GM18868 (cell line): ENCODE measurements at regions not wholly inside any gene's neighbourhood (a gene's known extent, or its start where the extent isn't known, plus 50 kb on each side); places are given as distances from the start of the nearest gene placed in this dataset.
A peak's percentile ranks its signal among the peaks of the same experiment; 100 is the strongest.
"Not testable (repeated sequence)": the region's sequence is repeated elsewhere in the genome, so short reads cannot be mapped to it uniquely, and the experiment has no call there.

Experiments used
- ATAC-seq: cut with Tn5 transposase; IDR thresholded peaks from one replicate; pipeline ENCODE4 v1.9.1; 2021; ENCODE audit warnings: mild to moderate bottlenecking, moderate library complexity; ENCODE audit not compliant: unreplicated experiment

DNA sequence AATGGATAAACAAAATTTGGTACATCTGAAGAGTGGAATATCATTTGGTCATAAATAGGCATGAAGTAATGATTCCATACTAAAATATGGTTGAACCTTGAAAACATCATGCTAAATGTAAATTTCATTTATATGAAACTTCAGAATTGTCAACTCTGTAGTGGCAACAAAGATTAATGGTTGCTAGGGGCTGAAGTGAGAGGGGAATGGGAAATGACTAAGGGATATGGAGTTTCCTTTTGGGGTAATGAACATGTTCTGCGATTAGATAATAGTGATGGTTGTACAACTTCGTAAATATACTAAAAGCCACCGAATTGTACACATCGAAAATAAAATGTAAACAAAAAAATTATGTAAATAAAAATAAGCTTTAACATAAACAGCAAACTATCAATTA, 384.1 kb upstream of the STEAP1 start:
- ATAC-seq, result no peak

DNA sequence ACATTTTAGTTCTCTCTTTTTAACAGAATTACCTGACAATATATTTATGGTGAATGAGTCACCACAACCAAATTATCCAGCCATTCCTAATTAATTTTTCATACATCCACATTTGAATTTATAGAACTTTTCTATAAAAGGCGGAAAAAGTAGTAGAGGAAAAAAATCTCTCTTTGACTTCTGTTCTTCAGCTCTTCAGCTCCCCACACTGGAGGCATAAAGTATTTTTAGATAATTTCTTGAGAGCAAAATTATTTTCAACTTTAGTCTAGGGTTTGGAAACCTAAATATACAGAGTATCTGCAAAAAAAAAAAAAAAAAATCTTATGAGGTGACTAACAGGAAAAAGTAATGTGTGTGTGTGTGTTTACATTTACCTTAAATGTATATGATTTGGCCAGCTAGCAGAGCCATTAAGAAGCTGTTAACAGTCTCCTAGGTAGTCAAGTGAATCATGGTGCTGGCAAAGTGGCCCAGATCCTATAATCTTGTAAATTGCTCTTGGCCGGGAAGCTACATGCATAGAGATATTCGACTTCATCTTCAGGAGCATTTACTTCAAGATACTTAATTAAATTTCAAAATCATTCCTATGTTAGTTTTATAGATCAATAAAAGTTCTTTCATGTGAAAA, 383.1 kb upstream of the STEAP1 start:
- ATAC-seq, result no peak

DNA sequence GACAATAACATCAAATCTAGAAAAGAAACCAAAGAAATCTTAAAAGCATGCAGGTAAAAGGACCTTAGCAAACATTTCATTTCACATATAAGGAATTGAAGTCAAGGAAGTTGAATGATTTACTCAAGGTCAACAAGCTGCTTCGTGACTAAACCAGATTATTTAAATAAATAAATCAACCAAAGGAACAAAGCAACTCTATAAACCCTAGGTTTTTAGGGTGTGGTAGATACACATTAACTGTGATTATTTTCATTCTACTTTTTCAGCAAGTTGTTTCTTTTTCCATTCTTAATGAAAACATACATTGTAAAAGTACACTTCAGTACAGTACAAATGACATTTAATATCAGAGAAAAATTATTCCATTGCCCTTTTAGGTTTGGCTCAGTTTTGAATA, 382.0 kb upstream of the STEAP1 start:
- no peak for ATAC-seq

DNA sequence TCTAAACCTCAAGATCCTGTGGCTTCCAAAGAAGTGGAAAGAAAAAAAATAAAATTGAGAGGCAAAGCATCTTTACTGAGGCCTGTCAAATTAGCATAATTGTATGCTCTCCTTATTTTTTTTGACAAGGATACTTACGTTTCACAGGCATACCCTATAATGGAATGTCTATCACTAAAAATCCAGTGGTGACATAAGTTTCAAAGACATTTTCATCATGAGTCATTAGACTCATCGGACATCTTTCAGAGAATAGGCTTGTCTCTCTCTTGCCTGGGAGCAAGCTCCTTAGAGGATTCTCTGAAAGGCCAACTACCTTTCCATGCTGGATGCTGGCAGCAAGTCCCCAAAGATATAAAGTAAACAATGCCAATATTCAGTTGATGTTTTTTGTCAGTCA, 380.7 kb upstream of the STEAP1 start:
- no peak for ATAC-seq

DNA sequence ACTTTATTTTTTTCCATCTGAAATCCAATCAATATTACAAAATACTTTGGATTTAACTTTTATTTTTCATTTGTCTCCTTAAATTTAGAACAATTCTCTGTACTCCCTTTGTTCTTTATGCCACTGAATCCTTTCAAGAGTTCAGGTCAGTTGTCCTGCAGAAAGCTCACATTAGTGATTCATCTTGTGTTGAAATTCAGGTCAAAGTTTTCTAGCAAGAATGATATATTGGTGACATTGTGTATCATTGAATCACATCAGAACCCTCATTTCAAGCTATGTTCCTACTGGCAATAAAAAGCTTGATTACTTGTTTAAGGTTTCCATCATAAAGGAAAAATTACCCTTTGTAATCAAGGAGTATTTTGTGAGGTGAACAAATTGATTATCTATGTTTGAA, 378.8 kb upstream of the STEAP1 start:
- ATAC-seq, result no peak

DNA sequence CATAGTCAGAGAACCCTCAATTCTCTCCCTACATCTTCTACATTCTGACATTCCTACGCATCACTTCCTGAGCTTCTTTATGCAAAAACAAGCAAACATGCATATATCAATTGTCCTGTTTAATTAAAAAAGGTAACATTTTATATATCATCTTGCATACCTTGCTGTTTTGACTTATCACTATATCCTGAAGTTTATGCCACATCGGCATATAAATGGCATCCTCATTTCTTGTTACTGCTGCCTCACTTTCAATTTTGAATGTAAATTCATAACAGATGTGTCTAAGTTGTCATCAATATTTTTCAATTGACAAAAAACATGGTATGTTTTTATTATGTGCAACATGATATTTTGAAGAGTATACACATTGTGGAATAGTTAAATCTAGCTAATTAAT, 377.3 kb upstream of the STEAP1 start:
- ATAC-seq, result no peak

DNA sequence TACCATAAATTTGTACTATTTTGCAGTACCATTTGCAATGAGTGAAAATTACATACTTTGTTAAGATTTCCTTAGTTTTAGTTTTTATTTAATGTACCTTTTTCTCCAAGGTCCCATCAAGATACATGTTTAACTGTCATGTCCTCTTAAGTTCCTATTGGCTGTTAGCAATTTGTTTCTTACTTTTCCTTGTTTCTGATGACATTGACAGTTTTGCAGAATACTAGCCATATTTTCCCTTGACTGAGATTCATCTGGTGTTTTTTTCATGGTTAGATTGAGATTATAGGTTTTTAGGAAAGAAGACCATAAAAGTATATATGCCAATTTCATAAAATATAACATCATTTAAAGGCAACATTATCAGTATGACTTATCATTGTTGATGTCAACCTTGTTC, 376.8 kb upstream of the STEAP1 start:
- ATAC-seq, result no peak

DNA sequence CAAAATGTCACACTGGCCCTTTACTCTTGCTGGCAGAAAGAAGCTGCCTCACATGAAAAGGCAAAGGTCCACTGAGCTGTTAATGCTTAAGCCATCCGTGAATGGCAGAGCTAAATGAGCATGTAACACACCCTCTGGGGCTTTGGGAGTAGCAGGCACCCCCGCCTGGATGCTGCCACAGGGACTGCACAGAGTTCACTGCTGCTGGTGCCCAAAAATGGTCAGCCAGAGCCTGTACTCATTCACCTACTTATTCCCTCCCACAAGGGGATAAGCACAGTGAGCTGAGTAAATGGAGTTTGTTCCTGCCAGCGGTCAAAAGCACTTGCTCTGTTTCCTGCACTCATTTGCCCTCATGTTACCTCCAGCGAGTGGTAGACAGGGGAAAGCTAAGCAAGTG, 374.0 kb upstream of the STEAP1 start:
- no peak for ATAC-seq

DNA sequence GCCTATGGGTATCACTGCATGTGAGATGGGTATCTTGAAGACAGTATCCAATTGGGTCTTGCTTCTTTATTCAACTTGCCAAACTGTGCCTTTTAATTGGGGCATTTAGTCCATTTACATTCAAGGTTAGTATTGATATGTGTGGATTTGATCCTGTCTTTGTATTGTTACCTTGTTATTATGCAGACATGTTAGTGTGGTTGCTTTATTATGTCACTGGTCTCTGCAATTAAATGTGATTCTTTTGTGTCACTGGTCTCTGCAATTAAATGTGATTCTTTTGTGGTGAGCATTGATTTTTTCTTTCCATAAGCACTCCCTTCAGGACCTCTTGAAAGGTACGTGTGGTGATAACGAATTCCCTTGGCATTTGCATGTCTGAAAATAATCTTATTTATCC, 357.8 kb upstream of the STEAP1 start:
- no peak for ATAC-seq

DNA sequence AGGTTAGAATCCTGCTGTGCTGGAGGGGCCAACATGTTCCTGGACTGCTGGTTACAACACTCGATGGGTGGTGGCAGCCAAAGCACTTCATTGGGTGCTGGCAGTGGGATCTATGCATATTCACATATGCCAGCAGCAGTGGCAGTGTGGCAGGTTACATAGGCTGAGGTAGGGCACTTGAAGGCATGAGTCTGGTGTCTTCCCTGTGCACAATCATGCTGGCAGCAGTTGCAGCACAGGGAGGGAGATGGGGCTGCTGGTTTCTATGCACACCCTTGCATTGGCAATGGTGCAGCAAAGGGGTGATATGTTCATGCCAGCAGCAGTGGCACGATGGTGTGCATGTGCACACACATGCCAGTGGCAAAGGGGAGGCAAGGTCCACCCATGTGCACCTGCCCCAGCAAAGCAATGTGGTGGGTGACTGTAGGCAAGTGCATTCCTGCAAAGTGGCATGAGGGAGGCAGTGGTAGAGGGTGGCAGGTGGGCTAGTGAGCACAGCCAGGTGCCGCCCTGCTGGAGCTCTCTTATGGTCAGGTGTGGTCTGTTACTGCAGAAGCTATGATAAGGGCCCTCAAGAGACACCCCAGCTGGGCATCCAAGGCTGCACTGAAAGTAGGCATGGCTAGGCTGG, 356.2 kb upstream of the STEAP1 start:
- no peak for ATAC-seq

DNA sequence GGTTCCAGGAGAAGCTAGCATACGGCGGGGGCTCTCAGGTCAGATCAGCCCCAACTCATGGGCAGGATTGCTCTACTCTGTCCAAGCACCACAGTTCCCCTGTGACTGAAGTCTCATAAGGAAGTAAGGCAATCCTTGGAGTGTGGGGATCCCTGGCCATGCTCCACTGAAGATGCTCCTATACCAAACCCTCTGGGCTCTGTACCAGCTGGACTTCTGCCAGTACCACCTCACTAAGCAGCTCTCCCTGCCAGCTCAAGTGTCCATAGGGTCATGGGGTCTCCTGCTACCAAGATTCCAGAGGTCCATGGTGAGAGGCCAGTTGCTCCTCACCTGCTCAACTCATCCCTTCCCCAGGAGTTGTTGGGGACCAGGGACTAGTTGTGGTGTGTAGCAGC, 355.7 kb upstream of the STEAP1 start:
- no peak for ATAC-seq

DNA sequence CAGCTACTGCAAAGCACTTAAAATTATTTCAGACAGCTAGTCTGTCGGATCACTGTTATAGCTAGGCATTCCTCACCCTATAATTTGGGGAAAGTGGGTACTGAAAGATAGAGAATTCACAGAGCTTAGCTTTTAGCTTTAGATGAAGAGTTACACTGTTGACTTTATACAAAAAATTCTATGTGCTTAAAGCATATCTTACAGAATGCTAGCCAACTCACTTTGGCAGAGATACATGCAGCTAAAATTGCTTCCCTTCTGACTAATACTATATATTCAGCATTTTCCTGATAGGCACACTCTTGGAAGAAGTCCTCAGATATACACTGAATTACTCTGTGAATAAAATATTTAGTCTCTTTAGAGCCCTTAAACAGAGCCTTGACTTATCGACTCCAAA, 353.5 kb upstream of the STEAP1 start:
- ATAC-seq, result no peak

DNA sequence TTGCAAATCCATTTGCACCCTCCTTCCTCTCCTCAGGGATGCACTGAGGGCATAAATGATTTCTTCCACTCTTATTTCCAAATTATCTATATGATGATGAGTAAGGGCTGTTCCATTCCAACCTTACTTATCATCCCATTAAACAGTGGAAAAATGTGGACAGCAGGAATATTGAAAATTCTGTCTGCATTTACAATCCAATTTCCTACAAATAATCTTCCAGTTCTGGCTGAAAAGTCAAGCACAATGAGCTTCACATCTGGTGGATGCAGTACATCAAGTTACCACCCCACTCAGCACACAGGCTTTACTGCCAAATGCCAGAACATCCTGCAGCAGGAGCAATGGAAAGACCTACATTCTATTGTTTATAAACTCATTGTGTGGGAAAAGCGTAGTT, 345.0 kb upstream of the STEAP1 start:
- ATAC-seq, result no peak

DNA sequence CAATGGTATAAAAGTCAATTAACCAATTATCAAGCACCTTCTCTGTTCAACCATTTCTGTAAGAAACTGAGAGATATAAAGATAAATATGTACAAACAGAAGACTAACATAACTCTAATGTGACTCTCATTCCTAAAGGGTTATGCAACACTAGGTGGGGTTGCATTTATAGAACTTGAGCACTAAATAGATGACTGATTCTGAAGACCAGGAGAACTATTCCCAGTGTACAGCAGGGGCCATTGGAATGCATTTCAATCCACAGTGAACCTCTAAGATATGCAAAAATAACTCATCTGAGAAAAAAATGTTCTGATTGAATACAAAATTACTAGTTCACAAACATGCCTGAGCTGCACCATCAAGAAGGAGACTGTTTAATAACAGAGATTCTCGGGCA, 341.2 kb upstream of the STEAP1 start:
- ATAC-seq, result no peak

DNA sequence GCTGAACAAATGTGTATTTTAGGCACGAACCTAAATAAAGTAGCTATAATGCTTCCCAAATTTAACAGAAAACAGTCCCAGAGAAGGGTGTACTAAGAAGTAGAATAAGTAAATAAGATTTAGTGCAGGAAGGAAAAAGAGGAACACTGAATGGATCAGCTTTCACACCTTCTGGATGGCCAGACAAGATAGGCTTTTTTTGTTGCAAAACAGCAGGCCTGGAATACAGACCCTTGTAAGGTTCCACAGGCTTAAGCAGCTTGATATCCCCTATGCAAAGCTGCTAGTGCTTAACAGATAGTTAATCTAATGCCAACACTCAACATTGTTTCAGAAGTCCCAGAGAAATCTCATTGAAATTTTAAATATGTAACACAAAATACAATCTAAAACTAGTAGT, 328.1 kb upstream of the STEAP1 start:
- ATAC-seq, result no peak

DNA sequence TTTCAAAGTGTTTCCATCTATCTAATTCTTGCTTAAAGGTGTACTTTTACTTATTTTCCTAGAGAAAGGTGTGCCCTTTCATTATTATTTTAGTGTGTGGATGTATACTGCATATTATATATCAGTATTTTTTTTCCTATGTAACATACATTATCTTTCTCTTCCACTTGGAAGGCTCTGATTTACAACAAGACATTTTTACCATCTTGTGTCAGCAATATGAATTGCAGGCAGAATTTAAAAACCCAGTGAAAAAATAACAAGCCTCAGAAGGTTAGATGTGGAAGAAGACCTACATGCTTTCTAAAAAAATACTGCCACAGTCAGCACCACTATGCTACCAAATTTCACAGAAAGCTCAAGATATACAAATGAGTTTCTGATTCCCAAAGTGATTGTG, 327.7 kb upstream of the STEAP1 start:
- no peak for ATAC-seq

DNA sequence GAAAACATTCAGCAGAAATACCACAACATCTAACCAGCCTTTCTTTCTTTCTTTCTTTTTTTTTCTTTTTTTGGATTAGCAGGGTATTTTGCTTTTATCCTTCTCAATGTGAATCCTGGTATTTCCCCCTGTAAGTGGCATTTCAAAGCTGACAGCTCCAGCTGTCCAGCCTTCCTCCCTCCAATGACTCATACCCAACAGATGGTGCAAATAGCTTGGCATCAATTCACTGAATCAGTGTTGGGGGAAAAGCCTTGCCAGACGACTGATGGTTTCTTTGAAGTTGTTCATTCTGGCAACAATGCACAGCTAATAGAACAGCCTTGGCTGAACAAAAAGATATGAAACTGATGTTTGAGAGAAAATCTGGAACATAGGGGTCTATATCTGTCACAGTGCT, 316.8 kb upstream of the STEAP1 start:
- no peak for ATAC-seq

DNA sequence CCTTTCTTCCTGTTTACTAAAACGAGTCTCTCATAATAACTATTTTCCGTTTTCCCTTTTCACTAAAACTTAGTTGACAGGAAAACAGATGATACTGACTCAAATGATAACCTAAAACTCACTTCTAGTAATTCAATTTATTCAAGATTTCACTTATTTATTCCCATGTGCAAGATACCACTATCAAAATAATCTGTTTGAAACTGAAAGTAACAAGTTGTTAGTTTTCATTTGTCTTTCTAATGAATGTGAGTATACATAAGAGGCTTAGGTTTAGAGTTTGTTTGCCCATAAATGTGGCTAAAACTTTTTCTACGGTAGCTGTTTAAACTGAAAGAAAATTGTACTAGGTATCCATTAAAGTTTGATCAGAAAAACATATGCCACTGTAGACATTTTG, 314.9 kb upstream of the STEAP1 start:
- peak; percentile 56 for ATAC-seq

DNA sequence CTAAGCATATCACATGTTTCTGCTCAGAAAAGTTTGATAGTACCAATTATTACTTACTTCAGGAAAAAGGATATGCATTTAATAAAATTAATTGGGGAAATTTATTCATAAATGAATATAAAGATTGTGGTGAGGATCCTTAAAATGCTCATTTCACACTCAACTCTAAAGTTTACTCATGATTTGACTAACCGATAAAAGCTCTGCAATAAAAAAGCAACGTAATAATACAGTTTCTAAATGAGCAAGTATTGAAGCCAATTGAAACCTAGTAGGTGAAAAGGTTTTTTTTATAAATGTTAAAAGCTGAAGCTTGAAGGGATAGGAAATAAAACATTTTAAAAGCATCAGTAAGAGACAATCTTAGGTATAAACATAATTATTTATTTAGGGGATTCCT, 308.3 kb upstream of the STEAP1 start:
- no peak for ATAC-seq

DNA sequence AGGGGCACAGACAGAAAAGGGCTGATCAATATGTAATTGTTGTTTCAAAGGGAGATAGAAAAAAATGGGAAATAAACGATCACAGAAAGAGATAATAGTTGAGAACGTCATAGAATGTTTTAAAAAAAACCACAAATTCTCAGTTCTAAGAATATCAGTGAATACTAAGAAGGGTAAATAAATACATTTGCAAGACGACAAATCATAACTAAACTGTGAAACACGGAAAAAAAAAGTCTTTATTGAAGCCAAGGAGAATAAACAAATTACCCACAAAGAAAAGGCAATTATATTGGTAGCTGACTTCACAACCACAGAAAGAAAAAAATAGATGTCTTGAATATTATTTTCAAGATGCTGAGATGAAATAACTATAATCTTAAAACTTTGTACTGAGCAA, 305.2 kb upstream of the STEAP1 start:
- ATAC-seq, result no peak

DNA sequence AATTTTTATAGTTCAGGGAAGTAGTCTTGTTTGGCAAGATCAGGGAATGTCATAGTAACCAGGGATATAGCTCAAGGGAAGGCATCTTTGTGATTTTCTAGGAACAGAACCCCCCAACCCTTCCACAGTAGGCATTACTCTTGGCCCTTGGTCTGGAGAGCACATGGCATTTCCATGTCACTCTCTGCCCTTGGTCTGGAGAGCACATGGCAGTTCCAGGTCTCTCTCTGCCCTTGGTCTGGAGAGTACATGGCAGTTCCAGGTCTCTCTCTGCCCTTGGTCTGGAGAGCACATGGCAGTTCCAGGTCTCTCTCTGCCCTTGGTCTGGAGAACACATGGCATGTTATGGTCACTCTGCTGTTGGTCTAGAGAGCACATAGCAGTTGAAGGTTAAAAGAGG, 297.2 kb upstream of the STEAP1 start:
- not testable (repeated sequence) for ATAC-seq

DNA sequence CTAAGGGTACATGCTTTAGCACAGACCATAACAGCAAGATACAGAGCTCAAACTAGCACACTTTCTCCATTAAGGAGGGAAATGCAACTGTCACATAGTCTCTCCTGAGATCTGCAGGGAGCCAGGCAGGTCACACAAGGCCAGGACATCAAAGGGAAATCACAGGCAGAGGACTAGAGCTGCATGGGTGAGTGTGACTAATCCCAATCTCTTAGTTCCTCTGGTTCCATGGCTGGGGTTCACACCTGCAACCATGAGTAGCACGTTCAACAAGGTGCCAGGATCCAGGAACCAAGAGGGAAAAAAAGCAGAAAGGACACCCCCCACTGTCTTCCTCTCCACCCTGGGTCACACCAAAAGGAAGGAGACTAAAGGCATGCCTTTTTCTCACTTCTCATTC, 296.5 kb upstream of the STEAP1 start:
- ATAC-seq, result no peak

DNA sequence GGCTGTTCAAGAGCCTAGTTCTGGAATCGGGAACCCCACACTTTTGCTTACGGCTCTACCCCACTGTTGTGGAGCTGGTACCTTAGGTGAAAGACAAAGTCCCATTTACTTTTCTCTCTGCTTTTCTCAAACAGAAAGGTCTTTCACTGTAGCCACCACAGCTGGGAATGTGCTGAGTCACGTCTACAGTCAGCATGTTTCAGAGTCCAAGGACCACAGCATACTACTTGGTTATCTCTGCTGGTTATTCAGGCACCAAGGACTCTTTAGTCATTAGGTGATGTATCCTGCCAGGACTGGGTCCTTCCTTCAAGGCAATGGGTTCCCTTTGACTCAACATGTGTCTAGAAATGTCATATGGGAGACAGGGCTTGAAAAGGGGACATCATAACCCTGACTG, 266.8 kb upstream of the STEAP1 start:
- ATAC-seq, result no peak
